Retina (tissue), 1 donor: ENCODE measurements at regions not wholly inside any gene's neighbourhood (a gene's known extent, or its start where the extent isn't known, plus 50 kb on each side); places are given as distances from the start of the nearest gene placed in this dataset.

ENCODE experiments used
- DNase-seq: peaks from one replicate; pipeline ENCODE4 v3.0.0-alpha.2; 2016

DNA sequence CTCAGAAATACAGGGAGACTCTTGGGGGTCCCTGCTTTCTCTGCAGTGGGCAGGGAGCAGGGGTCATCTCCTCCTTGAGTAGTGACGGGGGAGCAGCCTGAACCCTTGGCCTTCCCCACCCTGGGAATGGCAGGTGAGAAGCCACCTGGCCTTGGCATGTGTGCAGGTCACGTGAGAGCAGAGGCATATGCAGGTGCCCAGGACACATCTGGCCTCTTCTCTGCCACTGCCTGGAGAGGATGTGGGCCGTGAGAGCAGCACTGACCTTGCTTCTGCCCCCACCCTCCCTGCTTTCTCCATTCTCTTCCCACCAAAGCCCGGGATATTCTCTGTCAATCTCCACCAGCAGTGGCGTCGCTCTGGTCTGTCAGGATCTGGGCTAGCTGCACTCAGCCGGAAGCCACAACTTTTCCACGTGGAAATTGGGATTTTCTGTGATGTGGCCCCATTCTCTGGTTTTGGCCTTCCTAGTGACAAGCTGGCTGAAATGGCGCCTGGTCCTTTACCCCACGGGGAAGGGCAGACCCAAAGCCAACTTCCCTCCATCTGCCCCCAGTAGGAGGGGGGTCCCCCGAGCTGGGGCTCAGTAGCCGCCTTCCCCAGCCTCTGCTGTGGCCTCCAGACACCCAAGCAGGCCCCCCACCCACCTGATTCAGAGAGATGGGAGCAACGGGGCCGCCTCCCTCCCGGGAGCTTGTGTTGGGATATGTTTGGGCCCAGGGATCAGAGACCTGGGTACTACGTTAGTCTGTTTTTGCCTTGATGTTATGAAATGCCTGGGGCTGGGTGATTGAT lies 70.4 kb upstream of the FCN1 start:
- peak; percentile 1 for DNase-seq

DNA sequence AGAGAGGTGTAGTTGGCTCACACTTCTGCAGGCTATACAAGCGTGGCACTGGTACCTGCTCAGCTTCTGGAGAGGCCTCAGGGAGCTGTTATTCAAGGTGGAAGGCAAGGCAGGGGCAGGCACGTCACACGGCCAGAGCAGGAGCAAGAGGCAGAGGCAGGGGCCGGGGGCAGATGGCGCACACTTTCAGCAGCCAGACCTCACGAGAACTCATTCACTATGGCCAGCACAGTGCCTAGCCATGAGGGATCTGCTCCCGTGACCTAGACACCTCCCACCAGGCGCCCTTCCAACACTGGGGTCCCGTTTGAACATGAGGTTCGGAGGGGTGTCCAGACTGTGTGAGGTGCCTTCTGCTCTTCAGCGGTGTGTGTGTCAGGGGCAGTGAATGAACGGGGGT lies 71.0 kb upstream of the FCN1 start:
- no peak for DNase-seq

DNA sequence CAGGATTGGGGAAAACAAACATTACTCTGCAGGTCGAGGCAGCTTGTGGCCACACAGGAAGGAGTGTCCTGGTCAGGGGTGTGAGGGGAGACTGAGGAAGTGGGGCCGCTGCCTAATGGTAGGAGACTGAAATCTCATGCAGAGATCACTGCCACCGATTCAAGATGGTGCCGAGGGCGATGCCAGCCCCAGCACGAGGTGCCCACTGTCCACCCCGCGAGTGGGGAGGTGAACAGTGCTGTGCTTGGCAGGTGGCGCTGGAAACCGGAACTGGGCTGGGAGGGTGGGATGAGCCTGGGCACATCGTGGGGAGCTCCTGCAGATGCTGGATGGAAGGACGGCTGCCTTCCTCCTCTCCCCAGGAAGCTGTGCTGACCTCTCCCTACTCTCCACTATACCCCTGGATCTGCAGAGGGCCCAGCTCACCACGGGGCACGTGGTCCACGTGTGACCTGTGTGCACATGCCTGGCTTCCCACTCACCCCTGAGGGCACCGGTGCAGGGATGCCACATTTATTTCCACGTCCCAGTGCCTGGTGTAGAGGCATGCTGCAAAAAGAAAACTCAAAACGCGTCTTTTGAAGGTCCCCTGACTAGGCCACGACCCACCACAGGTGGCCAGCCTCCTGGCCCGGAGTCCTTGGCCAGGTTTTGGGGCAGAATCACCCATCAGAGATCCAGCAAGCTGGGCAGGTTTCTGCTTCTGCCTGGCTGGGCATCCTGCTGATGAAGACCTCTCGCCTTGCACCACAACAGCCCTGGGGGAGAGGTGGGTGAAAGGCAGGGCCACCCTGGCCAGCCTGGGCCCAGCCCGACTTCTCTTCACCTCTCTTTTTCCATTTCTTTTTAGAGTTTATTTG lies 71.7 kb upstream of the FCN1 start:
- no peak for DNase-seq

DNA sequence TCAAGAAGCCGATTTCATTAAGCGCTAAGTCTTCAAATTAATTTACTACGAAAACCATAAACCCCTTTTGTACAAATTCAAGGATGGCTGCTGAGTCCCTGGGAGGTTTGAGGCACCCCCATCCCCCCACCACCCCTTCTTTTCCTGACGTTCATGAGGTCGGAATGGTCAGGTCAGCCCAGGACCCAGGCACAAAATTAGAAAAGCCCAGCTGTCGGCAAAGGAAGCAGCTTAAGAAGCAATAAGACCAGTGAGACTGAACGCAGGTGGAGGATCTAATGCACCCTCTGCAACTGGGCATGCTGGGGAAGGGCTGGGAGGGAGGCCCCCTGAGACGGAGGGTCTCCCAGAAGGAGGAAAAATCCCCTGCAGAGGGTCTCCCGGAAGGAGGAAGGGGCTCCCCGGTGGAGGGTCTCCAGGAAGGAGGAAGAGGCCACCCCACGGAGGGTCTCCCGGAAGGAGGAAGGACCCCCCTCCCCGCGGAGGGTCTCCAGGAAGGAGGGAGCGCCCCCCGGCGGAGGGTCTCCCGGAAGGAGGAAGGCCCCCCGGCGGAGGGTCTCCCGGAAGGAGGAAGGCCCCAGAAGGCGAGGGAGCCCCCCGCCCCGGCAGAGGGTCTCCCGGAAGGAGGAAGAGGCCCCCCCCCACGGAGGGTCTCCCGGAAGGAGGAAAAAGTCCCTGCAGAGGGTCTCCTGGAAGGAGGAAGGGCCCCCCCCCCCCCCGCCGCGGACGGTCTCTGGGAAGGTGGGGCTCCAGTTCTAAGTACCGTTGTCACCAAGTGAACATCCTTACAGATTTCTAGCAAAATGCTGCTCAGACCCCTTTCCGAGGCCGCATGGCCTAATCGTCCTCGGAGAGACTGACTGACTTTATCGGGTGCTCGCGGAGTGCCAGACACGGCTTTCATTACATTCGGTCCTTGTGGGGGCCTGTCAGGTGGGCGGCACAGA lies 74.4 kb upstream of the FCN1 start:
- DNase-seq = peak; percentile 1

DNA sequence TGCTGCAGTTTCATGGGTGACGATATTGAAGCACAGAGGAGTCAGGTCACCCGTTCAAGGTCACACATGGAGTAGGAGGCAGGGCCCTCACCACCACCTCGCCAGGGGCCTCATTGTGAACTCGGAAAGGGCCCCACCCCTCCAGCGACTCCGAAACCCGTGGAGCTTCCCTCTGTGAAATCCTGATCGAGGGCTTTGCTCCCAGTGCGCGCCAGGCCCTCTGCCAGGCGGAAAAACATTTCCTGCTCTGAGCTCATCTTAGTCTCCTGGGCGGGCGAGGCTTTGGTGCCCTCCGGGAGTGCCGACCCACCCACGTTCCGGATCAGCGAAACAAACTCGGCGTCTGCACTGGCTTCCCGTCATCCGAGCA lies 75.0 kb upstream of the FCN1 start:
- peak; percentile 5 for DNase-seq

DNA sequence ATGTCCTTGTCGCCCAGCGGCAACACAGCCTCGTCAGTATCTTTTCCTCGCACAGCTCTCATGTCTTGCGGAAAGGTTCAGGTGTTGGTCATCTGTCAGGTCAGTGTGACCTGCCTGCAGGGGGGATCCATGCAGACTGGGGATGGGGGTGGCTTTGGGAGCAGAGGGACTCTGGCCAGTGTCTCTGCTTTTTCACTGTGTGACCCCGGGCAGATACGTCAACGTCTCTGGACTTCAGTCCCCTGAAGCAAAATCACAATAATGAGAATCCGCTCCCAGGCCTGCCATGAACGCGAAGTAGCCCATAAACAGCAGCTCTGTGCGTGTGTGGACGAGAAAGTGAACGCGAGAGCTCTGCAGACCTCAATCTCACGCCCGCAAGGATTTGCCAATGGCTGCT lies 75.7 kb upstream of the FCN1 start:
- DNase-seq = peak; percentile 4

DNA sequence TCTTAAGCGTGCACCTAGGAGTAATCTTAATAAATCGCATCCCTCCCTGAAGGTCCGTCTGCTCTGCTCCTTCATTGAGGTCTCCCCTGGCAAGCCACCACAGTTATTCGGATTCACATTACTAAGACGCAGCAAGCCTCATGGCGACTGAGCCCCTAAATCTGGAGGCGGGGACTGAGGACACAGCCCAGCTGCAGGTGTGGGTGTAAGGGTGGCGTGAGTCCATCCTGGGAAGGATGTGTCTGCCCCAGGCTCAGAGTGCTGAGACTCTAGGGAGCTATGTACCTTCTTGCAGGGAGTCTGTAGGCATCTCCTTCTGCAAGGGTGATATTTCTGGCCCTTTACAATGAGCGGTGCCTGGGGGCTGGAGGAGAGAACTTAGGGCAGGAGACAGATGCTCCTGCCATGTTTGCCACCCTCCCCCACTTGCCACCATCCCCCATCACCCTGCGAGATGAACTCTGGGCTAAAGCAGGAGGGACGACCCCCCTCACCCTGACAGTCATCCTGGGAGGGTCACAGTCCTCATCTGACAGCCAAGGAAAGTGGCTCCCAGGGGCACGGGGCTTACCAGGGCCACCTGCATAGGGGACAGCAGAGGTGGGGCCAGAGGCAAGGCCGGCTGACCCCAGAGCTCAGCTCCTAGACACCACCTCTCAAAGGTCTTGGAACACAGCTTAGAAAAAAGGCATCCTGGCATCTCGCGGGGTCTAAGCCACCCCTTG lies 76.4 kb upstream of the FCN1 start:
- DNase-seq = peak; percentile 6

DNA sequence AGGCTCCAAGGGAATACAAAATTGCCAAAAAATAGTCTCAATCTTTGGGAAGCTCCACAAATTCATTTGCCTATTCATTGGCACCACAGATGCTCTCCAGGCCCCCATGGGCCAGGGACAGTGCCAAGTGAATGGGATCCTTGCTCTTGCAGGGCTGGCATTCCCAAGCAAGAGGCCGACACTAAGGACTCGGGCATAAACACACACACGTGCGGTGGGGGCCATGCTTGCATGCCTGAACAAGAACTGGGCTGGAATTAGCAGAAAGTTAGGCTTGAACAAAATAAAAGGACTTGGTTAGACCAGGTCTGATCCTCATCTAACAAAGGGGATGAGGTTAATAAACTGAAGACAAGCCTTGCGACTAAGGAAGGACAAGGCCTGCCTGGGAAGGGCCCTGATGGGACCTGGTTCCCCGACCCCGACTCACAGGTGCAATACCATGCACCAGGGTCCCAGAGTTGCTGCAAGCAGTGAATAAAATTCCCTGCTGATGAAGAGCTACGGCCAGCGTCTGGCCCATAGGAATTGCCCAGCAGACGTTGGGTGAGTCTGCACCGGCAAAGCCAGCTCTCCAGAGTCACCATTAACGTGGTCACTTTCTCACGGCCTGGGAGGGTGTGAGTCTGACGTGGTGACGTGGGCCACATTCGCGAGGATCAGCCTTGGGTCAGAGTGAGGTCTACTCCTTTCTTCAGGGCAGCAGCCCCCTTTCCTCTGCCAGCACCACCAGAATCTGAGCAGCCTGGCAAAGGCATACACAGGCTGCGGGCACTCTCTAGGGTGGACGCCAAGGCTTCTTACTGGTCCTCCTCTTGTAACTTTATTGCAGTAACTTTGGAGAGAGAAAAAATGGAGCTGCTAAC lies 77.4 kb upstream of the FCN1 start:
- no peak for DNase-seq

DNA sequence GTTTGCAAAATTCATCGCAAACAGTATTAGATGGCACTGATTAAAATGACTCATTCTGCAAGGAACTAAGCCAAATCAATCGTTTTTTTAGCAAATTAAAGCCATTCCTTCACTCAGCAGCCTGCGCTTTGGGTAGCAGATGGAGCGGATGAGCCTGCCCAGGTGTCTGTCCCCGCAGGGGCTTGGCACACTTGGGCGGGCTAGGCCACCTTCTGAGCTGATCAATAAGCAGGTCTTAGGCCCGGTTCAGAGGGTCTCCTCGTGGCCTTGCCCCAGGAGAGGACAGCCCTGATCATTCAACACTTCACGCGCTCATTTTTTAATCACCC lies 78.0 kb upstream of the FCN1 start:
- DNase-seq = no peak

DNA sequence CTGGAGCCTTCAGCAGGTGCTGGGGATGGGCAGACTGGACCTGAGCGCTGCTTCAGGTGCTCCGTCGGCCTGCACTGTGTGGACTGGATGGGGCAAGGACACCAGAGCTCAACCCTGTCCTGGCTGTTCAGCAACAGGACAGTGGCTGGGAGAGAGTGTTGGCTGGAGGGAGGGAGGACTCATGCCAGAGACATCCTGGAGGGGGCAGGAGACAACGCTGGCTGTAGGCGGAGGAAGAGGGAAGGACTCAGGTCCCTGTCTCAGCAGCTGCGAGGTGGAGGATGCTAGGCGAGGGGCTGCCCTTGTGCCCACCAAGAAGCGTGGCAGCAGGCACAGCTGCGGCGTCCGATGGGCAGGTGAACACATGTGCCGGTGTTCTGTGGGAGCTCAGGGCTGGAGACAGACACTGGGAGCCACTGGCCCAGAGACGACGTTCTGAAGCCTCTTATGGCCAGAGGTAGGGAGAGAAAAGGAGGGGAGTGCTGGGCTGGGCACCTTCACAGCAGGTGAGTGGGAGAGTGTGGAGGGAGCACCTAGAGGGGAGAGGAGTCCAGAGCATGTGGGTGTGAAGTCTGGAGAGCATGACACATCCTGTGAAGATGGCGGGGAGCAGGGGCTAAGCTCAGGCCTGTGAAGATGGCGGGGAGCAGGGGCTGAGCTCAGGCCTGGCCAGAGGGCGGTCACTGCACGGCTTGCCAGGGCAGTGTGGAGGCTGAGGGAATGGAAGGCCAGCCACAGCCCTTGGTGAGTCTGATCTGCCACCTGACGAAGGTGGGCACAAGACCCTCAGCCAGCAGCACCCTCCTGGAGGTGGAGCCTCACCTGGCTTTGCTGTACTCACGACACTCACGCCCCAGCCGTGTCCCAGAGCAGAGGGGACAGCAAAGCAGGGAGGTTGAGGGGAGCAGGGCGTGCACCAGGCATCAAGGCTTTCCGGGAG lies 79.1 kb upstream of the FCN1 start:
- no peak for DNase-seq

DNA sequence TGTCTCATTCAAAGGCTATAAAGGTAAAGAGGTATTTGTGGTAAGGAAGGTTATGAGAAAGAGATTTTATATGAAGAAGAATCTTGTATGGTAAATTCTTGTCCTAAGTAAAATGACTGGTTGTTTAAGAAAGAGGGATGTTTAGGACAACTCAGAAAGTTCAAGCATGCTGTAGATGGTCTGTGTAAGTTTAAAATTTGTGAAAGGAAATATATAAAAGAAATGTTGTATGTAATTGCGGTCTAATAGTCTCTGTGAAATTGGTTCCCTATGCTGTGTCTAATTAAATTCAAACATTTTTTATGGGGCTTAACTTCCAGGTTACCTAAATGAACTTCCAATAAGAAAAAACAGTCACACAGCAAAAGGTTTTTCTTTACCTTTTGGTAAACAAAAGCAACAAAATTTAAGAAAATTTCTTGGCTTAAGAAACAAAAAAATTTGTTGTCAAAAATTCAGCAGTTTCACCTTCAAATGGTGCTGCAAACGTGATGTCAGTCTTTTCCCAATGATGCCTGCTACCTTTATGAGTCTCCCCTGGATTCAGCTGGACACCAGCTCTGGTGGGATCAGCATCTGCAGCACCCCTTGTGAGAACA lies 83.0 kb upstream of the FCN1 start:
- DNase-seq = no peak

DNA sequence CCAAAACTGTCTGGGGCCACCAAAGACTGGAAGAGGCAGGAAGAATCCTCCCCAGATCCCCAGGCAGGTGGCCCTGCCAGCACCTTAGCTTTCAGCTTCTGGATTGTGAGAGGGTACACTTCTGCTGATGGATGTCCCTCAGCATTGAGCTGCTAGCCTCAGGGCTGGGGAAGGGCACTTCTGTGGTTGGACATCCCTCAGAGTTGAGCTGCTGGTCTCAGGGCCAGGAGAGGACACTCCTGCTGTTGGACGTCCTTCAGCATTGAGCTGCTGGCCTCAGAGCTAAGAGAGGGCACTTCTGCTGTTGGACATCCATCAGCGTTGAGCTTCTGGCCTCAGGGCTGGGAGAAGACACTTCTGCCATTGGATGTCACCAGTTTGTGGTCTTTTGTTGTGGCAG lies 83.8 kb upstream of the FCN1 start:
- no peak for DNase-seq

DNA sequence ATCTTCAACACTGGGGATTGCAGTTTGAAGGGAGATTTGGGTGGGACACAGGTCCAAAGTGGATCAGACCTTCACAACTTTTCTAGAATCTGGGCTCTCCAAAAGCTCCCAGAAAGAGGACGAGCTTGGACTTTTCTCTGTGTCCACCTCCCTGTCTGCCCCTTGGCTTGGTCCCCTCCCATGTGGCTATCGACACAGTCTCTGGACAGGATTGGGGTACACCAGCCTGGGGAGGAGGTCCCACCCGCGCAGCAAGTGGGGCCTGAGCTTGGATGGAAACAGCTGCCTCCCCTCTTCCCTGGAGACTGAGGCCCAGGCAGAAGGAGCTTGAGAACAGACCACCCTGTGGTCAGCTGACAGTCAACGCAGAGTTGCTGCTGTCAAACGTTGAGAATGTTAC lies 84.6 kb upstream of the FCN1 start:
- DNase-seq = peak; percentile 3

DNA sequence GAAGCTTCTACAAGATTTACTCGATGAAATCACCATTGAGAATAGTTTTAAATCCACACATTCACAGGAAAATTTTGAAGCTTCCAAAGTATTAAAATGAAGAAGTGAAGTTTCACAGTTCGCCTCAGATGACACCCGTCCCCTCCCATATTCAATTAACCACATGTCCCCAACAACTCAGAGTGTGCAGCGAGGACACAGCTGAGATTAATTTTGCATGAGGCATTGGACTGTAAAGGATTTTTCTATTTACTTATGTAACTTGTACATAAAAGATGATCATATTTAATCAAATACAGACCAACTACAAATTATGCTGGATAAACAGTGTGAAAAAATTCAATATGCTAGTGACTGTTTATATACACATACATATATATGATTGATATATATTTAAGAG lies 84.7 kb upstream of the OLFM1 start:
- DNase-seq = no peak

DNA sequence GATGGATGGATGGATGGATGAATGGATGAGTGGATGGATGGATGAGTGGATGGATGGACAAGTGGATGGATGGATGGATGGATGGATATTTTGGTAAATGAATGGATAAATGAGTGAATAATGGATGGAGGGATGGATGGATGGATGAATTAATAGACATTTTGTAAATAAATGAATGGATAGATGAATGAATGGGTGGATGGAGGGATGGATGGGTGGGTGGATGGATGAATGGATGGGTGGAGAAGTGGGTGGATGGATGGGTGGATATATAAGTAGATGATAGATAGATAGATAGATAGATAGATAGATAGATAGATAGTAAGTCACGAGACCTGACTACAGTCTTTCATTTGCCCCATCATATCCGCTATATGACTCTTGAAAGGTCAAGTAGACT lies 82.7 kb upstream of the OLFM1 start:
- no peak for DNase-seq

DNA sequence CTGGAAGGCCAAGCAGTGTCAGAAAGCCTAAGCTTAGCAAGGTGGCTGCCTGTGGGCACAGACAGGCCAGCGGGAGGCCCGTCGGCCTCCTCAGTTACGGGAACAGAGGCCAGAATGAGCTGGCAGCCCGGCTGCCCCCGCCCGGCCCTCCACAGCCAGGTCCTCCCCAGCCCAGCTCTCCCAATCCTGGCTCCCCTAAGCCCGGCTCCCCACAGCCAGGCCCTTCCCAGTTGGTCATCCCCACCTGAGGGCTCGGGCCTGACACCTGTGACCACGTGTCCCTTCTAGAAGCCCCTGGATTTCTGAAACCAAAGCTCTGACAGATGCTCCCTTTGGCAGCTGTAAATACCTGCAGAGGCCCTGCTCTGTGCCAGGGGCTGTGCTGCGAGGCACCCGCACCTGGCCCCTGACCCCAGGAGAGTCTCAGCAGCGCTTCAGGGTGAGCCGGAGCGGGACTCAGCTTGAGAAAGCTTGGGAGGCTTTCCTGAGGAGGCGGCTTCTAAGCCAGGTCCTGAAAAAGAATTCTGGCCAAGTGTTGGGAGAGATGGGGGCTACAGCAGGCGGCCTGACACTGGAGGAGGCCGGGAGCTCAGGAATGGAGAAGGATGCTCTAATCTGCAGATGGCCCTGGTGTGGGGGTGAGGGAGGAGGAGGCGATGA lies 80.4 kb upstream of the OLFM1 start:
- DNase-seq = no peak

DNA sequence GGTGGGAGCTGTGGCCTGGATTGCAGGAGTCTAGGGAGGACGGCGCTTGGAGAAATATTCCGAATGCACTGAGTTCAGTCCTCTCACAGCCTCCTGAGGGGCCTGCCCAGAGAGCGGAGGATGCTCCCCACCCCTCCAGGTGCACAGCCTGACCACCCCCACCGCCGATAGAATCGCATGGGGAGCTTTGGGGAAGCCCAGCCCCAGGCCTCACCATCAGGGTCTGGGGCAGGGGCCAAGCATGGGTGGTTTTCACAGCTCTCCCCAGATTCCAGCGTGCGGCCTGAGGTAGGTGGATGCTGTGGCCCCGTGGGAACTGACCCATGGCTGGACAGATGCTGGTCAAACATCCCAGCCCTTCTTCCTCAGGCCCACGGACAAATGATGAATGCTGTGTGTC lies 79.9 kb upstream of the OLFM1 start:
- no peak for DNase-seq

DNA sequence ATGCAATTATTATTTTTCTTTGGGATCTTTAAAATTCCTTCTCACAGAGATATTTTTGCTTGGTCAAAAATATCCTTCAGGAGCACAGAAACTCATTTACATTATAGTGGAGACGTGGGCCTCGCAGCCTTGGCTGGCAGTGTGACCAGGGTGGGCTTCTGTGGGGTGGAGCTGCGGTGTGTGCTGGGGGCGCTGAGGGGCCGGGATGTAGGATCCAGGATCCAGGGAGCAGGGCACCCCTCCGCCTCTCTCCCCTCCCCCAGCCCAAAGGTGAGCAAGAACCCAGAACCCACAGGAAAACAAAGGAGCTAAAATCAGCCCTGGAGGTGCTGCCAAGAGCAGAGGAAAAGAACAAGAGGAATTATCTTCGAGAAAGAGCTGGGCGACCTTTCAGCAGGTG lies 79.1 kb upstream of the OLFM1 start:
- DNase-seq = no peak

DNA sequence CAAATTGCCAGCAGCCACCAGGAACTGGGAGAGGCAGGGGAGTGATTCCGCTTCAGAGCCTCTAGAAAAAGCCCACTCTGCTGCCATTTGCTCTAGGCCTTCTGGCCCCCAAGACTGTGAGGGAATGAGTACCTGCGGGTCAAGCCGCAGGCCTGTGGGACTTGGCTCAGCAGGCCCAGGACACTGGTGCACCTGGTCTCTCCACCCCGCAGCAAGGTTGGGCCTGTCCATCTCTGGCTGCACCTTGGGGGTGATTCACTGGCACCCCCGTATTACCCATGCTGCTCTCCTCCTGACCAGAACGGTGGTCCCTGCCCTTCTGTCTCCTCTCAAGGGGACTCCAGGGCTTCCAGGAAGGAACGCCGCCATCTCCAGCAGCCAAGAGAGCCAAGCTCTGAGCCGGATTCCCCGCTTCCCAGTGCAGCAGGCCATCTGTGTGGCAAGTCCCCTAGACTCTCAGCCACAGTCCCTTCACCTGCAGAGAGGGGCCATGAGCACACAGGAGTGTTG lies 78.4 kb upstream of the OLFM1 start:
- DNase-seq = peak; percentile 1
